GM04504 (cell line): ENCODE measurements at regions not wholly inside any gene's neighbourhood (a gene's known extent, or its start where the extent isn't known, plus 50 kb on each side); places are given as distances from the start of the nearest gene placed in this dataset.

Source experiments
- DNase-seq: peaks from one replicate; pipeline ENCODE4 v3.0.0-alpha.2; 2012; ENCODE audit warnings: low read depth

- DNase-seq: no peak
These were observed 118.4 kb upstream of the NABP1 start for GRCh38 chr2:191559569-191559968.

GRCh38 chr2:191560411-191560980 is 117.4 kb upstream of the NABP1 start:
- DNase-seq: no peak

GRCh38 chr2:191565120-191565519 is 112.8 kb upstream of the NABP1 start:
- DNase-seq: no peak

GRCh38 chr2:191565647-191566198 is 112.2 kb upstream of the NABP1 start:
- no peak for DNase-seq

- peak; percentile 34 for DNase-seq
These were observed 111.6 kb upstream of the NABP1 start for GRCh38 chr2:191566344-191566743.

GRCh38 chr2:191567206-191567605 is 110.7 kb upstream of the NABP1 start:
- DNase-seq: no peak

GRCh38 chr2:191569025-191569424 is 108.9 kb upstream of the NABP1 start:
- no peak for DNase-seq

- DNase-seq: peak; percentile 53
These were observed 106.7 kb upstream of the NABP1 start for GRCh38 chr2:191571163-191571769.

GRCh38 chr2:191572319-191572718 is 105.6 kb upstream of the NABP1 start:
- DNase-seq: no peak

GRCh38 chr2:191573216-191573615 is 104.7 kb upstream of the NABP1 start:
- DNase-seq: no peak

GRCh38 chr2:191574232-191574631 is 103.7 kb upstream of the NABP1 start:
- DNase-seq: no peak

- DNase-seq: no peak
These were observed 100.3 kb upstream of the NABP1 start for GRCh38 chr2:191577605-191578004.

- DNase-seq: no peak
These were observed 99.9 kb upstream of the NABP1 start for GRCh38 chr2:191578031-191578430.

GRCh38 chr2:191580581-191580980 is 97.4 kb upstream of the NABP1 start:
- no peak for DNase-seq

GRCh38 chr2:191581003-191581402 is 96.9 kb upstream of the NABP1 start:
- no peak for DNase-seq

- peak; percentile 81 for DNase-seq
These were observed 95.6 kb upstream of the NABP1 start for GRCh38 chr2:191582355-191582754.

- DNase-seq: no peak
These were observed 86.9 kb upstream of the NABP1 start for GRCh38 chr2:191591025-191591424.

GRCh38 chr2:191593622-191594385 is 84.1 kb upstream of the NABP1 start:
- DNase-seq: peak; percentile 43

GRCh38 chr2:191597186-191597751 is 80.7 kb upstream of the NABP1 start:
- DNase-seq: no peak

- no peak for DNase-seq
These were observed 79.6 kb upstream of the NABP1 start for GRCh38 chr2:191598296-191598695.

GRCh38 chr2:191601060-191601459 is 76.9 kb upstream of the NABP1 start:
- DNase-seq: no peak

GRCh38 chr2:191604154-191604553 is 73.8 kb upstream of the NABP1 start:
- DNase-seq: no peak

- DNase-seq: no peak
These were observed 70.8 kb upstream of the NABP1 start for GRCh38 chr2:191607096-191607495.
